Endothelial cell of umbilical vein (primary cell): ENCODE measurements at regions not wholly inside any gene's neighbourhood (a gene's known extent, or its start where the extent isn't known, plus 50 kb on each side); places are given as distances from the start of the nearest gene placed in this dataset.

Source experiments
- BruUV-seq: library from RNA; stranded (reverse); fragments of 400-500 nt; replicated peaks from 2 replicates; lab custom pipeline; 2021; lab: Mats Ljungman, UMichigan
- CTCF ChIA-PET: fragments of 300-600, 350-600 bp; sonication (Branson Sonifier 250); formaldehyde crosslinking; loops from one replicate; lab custom pipeline; 2021; ENCODE audit warnings: antibody characterized with exemption, inconsistent platforms; lab: Charles Lee
- POLR2A ChIA-PET: fragments of 300-600, 350-600 bp; sonication (Branson Sonifier 250); formaldehyde crosslinking; loops from one replicate; lab custom pipeline; 2021; ENCODE audit warnings: antibody characterized with exemption, inconsistent platforms; lab: Charles Lee
- DNase-seq: peaks from one replicate; pipeline ENCODE4 v3.0.0-alpha.2; 2011; ENCODE audit warnings: low read depth, low spot score
- FAIRE-seq: peaks from 2 replicates; lab custom pipeline; 2011; peaks lifted over from hg19 to GRCh38; lab: Jason Lieb, UNC
- H2AFZ ChIP-seq: 2 replicates; pipeline ENCODE4 v1.6.0; 2012; ENCODE audit warnings: low read depth, low read length, control low read depth, inconsistent platforms
- H3K27ac ChIP-seq: 2 replicates; pipeline ENCODE4 v1.5.1; 2011; ENCODE audit warnings: low read depth, mild to moderate bottlenecking, control low read depth, low read length, moderate library complexity; ENCODE audit not compliant: insufficient read depth
- H3K27me3 ChIP-seq, 2 experiments: 2 replicates each; pipeline versions ENCODE4 v1.6.0 to v1.6.1; 2011; ENCODE audit warnings: low read length in 2 of 2, mixed read lengths in 1 of 2; ENCODE audit not compliant: control insufficient read depth in 2 of 2, insufficient read depth in 2 of 2
- H3K36me3 ChIP-seq, 2 experiments: 2 replicates in 1 of 2; 3 replicates in 1 of 2; pipeline ENCODE4 v1.5.1; 2011; ENCODE audit warnings: low read length in 2 of 2, mild to moderate bottlenecking in 1 of 2, moderate library complexity in 1 of 2; ENCODE audit not compliant: control insufficient read depth in 2 of 2, insufficient read depth in 2 of 2; ENCODE audit errors: extremely low read depth in 1 of 2
- H3K4me1 ChIP-seq: 3 replicates; pipeline ENCODE4 v1.5.1; 2011; ENCODE audit warnings: mild to moderate bottlenecking, low read length; ENCODE audit not compliant: control insufficient read depth, insufficient read depth; ENCODE audit errors: extremely low read depth
- H3K4me2 ChIP-seq: 2 replicates; pipeline ENCODE4 v1.6.1; 2011; ENCODE audit warnings: low read length, control low read depth, mixed read lengths; ENCODE audit not compliant: insufficient read depth
- H3K4me3 ChIP-seq, 3 experiments: fragments of 200-600 bp in 1 of 3; sonication (generic), shearing (Covaris generic) in 1 of 3; replicated peaks in 1 of 3; 2 replicates each; pipeline ENCODE4 v1.5.1; 2011 to 2016; ENCODE audit warnings: control low read depth in 3 of 3, low read length in 3 of 3, mild to moderate bottlenecking in 2 of 3, inconsistent platforms in 1 of 3, low read depth in 1 of 3, moderate library complexity in 1 of 3; ENCODE audit not compliant: insufficient read depth in 1 of 3
- H3K79me2 ChIP-seq: 2 replicates; pipeline ENCODE4 v1.6.0; 2012; ENCODE audit warnings: low read length, inconsistent platforms; ENCODE audit not compliant: control insufficient read depth, insufficient read depth
- H3K9ac ChIP-seq: replicated peaks from 2 replicates; pipeline ENCODE3; 2011; ENCODE audit warnings: low read length, control low read depth; ENCODE audit not compliant: insufficient read depth; ENCODE audit errors: extremely low read depth
- H3K9me1 ChIP-seq: replicated peaks from 3 replicates; pipeline ENCODE4 v1.6.0; 2011; ENCODE audit warnings: mild to moderate bottlenecking, low read length; ENCODE audit not compliant: control insufficient read depth, insufficient read depth; ENCODE audit errors: extremely low read depth
- H3K9me3 ChIP-seq: replicated peaks from 2 replicates; pipeline ENCODE4 v1.5.1; 2012; ENCODE audit warnings: low read length, inconsistent platforms; ENCODE audit not compliant: control insufficient read depth, insufficient read depth
- H4K20me1 ChIP-seq: replicated peaks from 2 replicates; pipeline ENCODE3; 2011; ENCODE audit warnings: mild to moderate bottlenecking, low read length; ENCODE audit not compliant: control insufficient read depth, insufficient read depth; ENCODE audit errors: extremely low read depth
- EZH2 ChIP-seq: IDR thresholded peaks from 2 replicates; pipeline ENCODE4 v1.6.1; 2012; ENCODE audit warnings: borderline replicate concordance, low read depth, mild to moderate bottlenecking, moderate library complexity, low read length, inconsistent platforms; ENCODE audit not compliant: severe bottlenecking
- FOS ChIP-seq: IDR thresholded peaks from 2 replicates; pipeline ENCODE4 v1.6.1; 2011; ENCODE audit warnings: mild to moderate bottlenecking, low read length, moderate library complexity, borderline replicate concordance; ENCODE audit not compliant: insufficient read depth
- GATA2 ChIP-seq: IDR thresholded peaks from 2 replicates; pipeline ENCODE4 v1.7.0; 2011; ENCODE audit warnings: low read depth, mild to moderate bottlenecking, moderate library complexity, mixed read lengths, low read length; ENCODE audit not compliant: insufficient read length, insufficient read depth
- JUN ChIP-seq: IDR thresholded peaks from 2 replicates; pipeline ENCODE4 v1.6.1; 2011; ENCODE audit warnings: borderline replicate concordance, low read depth; ENCODE audit not compliant: insufficient read length, insufficient read depth
- MAX ChIP-seq: IDR thresholded peaks from 2 replicates; pipeline ENCODE4 v1.6.1; 2011; ENCODE audit not compliant: insufficient read depth, insufficient read length
- MYC ChIP-seq: IDR thresholded peaks from one replicate; pipeline ENCODE4 v1.6.1; 2011; ENCODE audit warnings: mild to moderate bottlenecking, low read depth, low read length
- POLR2A ChIP-seq: IDR thresholded peaks from 2 replicates; pipeline ENCODE4 v1.6.1; 2012; ENCODE audit warnings: low read depth, mild to moderate bottlenecking, control low read depth, low read length
- POLR2AphosphoS5 ChIP-seq: IDR thresholded peaks from 2 replicates; pipeline ENCODE4 v1.6.1; 2012; ENCODE audit warnings: low read depth, mild to moderate bottlenecking, control low read depth, low read length, moderate library complexity; ENCODE audit not compliant: insufficient read depth
- dilution Hi-C: fragments of 300-500 bp; cut with MboI; formaldehyde crosslinking; loops from one replicate; pipeline ENCODE4 v1.15.0; 2019; ENCODE audit warnings: low sequenced_read_pairs; ENCODE audit not compliant: extremely low pct_ligation_motif_present
- intact Hi-C: fragments of 100-400 bp; cut with micrococcal nuclease; formaldehyde crosslinking; loops from one replicate; pipeline ENCODE4 v1.10.0; 2022
- TF ChIP-seq, protein P1 (sequence below), 2 donors: IDR thresholded peaks; 1 replicate in 1 of 2; 2 replicates in 1 of 2; pipeline ENCODE4 v1.5.1; 2011; ENCODE audit warnings: low read length in 2 of 2, mild to moderate bottlenecking in 2 of 2, moderate library complexity in 2 of 2, control low read depth in 1 of 2, inconsistent platforms in 1 of 2, low read depth in 1 of 2; ENCODE audit not compliant: insufficient read depth in 1 of 2; ENCODE audit errors: extremely low read depth in 1 of 2

DNA sequence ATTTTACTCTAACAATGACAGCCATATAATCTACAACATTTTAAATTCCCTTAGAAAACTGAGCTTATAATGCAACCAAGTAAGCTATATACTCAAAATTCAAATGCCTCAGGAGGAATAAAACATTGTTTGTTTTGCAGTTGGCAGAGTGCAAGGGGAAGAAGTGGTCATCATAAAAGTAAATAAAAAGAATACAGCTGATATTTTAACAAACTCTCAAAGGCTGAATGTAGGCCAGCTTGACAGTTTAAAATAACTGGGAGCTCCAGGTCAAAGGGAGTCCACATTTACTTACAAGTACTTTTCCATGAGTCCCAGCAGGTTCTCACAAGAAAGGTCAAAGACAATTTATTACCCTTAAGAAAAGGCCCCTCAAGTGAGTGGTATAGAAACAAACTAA lies 589.8 kb downstream of the BCKDHB start:
- POLR2A ChIA-PET, result no interaction called here
- Histone ChIP-seq H3K4me2 (no peak overlapping the region), H3K9ac (no peak overlapping the region), H3K27ac (no peak overlapping the region), H2AFZ (no peak overlapping the region), H3K9me3 (no peaks in the 10 kb centered on the region), H3K4me1 (no peaks in the 10 kb centered on the region), H4K20me1 (no peaks in the 10 kb centered on the region), H3K4me3 (no peak overlapping the region), H3K36me3 (no peaks in the 10 kb centered on the region), H3K79me2 (no peaks in the 10 kb centered on the region), H3K27me3 (no peaks in the 10 kb centered on the region), H3K9me1 (no peaks in the 10 kb centered on the region)
- dilution Hi-C loops (no loop called here), intact Hi-C loops (no loop called here)
- BruUV-seq, result no TSS peak
- TF ChIP-seq POLR2AphosphoS5 (no peak), JUN (no peak)
- DNase-seq (no peak), FAIRE-seq (no peak)
- CTCF ChIA-PET, result no interaction called here

DNA sequence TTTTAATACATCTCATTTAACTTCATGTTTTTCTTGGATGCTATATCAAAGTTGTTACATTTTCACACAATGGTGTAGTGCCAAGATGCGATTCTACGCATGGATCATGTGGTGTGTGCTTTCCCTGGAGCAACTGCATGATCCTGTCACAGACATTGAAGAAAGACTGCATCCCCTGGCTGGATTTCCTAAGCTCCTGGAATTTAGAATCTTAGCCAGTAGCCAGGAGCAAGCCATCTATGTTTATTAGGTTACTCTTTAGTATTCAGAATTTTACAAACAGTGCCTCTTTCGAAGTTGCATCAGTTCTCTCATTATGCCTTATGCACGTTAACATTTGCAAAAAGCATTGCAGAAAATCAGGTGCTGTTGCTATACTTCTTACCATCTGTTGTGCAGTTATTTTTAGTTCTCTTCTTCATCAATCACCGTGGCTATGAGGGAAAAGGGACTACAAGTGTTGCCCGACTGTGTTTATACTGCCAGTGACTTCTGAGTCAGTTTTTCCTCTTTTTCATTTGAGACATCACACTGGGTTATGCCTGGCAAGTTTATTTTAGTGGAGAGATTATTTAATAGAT lies 584.2 kb downstream of the BCKDHB start:
- DNase-seq (no peak), FAIRE-seq (no peak)
- Histone ChIP-seq H3K9me1 (no peaks in the 10 kb centered on the region), H4K20me1 (no peaks in the 10 kb centered on the region), H3K4me2 (no peak overlapping the region), H3K27ac (no peak overlapping the region), H3K9ac (no peak overlapping the region), H3K4me1 (no peaks in the 10 kb centered on the region), H3K36me3 (no peaks in the 10 kb centered on the region), H3K4me3 (no peak overlapping the region), H2AFZ (no peak overlapping the region), H3K79me2 (no peaks in the 10 kb centered on the region), H3K27me3 (no peaks in the 10 kb centered on the region), H3K9me3 (no peaks in the 10 kb centered on the region)
- TF ChIP-seq MYC, result no peak
- TF ChIP-seq, protein P1, sequence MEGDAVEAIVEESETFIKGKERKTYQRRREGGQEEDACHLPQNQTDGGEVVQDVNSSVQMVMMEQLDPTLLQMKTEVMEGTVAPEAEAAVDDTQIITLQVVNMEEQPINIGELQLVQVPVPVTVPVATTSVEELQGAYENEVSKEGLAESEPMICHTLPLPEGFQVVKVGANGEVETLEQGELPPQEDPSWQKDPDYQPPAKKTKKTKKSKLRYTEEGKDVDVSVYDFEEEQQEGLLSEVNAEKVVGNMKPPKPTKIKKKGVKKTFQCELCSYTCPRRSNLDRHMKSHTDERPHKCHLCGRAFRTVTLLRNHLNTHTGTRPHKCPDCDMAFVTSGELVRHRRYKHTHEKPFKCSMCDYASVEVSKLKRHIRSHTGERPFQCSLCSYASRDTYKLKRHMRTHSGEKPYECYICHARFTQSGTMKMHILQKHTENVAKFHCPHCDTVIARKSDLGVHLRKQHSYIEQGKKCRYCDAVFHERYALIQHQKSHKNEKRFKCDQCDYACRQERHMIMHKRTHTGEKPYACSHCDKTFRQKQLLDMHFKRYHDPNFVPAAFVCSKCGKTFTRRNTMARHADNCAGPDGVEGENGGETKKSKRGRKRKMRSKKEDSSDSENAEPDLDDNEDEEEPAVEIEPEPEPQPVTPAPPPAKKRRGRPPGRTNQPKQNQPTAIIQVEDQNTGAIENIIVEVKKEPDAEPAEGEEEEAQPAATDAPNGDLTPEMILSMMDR (IDR thresholded peaks at IDR 0.05; ENCODE audit: extremely low read depth in 1 of 2, insufficient read depth in 1 of 2, low read depth in 1 of 2, low read length in 2 of 2), result no peak
- no peak for TF ChIP-seq EZH2
- TF ChIP-seq POLR2A, result no peak
- no peak for TF ChIP-seq JUN
- TF ChIP-seq POLR2AphosphoS5, result no peak
- TF ChIP-seq FOS, result no peak
- no peak for TF ChIP-seq MAX
- no peak for TF ChIP-seq GATA2
- CTCF ChIA-PET, result no interaction called here
- dilution Hi-C loops, result no loop called here
- BruUV-seq, result no TSS peak
- intact Hi-C loops, result no loop called here
- POLR2A ChIA-PET, result no interaction called here
